Upper lobe of right lung (tissue), 1 donor: ENCODE measurements at regions not wholly inside any gene's neighbourhood (a gene's known extent, or its start where the extent isn't known, plus 50 kb on each side); places are given as distances from the start of the nearest gene placed in this dataset.
A peak's percentile ranks its signal among the peaks of the same experiment; 100 is the strongest.
"Not testable (repeated sequence)": the region's sequence is repeated elsewhere in the genome, so short reads cannot be mapped to it uniquely, and the experiment has no call there.

Experiments
- ATAC-seq: fragments of 200-7000 bp; cut with Tn5 transposase; one replicate; pipeline ENCODE4 v1.9.1; 2020; ENCODE audit warnings: mild to moderate bottlenecking, moderate library complexity
- DNase-seq: peaks from one replicate; pipeline ENCODE4 v3.0.0-alpha.2; 2020
- H3K27ac ChIP-seq: fragments of 200-600 bp; one replicate; pipeline ENCODE4 v1.8.0; 2022
- H3K27me3 ChIP-seq: fragments of 200-600 bp; one replicate; pipeline ENCODE4 v1.8.0; 2022; ENCODE audit warnings: mild to moderate bottlenecking
- H3K36me3 ChIP-seq: fragments of 200-600 bp; one replicate; pipeline ENCODE4 v1.8.0; 2022
- H3K4me1 ChIP-seq: fragments of 200-600 bp; one replicate; pipeline ENCODE4 v1.8.0; 2022
- H3K4me3 ChIP-seq: fragments of 200-600 bp; one replicate; pipeline ENCODE4 v1.8.0; 2022; ENCODE audit warnings: mild to moderate bottlenecking
- H3K9me3 ChIP-seq: fragments of 200-600 bp; one replicate; pipeline ENCODE4 v1.8.0; 2022
- intact Hi-C: fragments of 100-400 bp; cut with DNase I; formaldehyde crosslinking; loops from one replicate; pipeline ENCODE4 v1.11.0; 2022
- TF ChIP-seq, protein P1 (sequence below): fragments of 200-600 bp; IDR thresholded peaks from one replicate; pipeline ENCODE4 v1.8.0; 2022; ENCODE audit warnings: antibody characterized with exemption
- donor health status: DM: no; HTN: yes; CAD: no; lungs with severe emphysema.

DNA sequence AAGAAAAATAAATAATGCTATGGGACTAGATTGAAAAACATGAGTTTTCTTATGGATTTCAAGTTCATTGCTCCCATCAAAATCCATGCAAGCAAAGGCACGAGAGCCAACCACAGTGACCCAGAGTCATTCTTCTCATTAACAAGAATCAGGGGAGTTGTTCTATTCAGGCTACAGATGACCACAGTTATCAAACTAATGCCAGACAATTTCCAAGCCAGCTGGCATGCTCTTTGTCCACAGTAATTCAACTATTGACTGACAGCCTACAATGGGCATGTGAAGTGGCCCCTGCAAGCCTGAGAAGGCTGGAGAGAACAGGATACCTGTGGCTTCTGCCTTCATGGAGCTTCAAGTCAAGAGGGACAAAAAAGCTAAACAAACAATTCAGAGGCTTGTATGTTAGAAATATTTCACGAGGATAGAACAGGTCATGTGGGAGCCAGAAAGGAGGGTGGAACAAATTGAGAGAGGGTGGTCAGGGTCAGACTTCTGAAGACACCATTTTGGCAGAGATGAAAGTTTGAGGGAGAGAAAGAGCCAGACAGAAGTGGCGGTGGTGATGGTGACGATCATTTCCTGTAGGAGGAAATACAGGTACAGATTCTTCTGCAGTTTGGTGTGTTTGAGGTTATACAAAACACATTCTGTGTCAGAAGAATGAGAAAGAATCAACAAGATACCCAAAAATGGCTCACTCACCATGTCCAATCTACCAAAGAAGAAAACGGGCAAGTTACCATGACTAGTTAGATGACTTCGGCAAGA, 732.4 kb downstream of the RNF144A start:
- H3K36me3 ChIP-seq = no peaks in the 10 kb centered on the region
- no peaks in the 10 kb centered on the region for H3K4me1 ChIP-seq
- H3K4me3 ChIP-seq = no peak overlapping the region
- intact Hi-C loops = no loop called here
- no peaks in the 10 kb centered on the region for H3K27me3 ChIP-seq
- ATAC-seq = no peak
- no peak overlapping the region for H3K27ac ChIP-seq
- no peak for DNase-seq
- H3K9me3 ChIP-seq = no peaks in the 10 kb centered on the region
- TF ChIP-seq, protein P1, sequence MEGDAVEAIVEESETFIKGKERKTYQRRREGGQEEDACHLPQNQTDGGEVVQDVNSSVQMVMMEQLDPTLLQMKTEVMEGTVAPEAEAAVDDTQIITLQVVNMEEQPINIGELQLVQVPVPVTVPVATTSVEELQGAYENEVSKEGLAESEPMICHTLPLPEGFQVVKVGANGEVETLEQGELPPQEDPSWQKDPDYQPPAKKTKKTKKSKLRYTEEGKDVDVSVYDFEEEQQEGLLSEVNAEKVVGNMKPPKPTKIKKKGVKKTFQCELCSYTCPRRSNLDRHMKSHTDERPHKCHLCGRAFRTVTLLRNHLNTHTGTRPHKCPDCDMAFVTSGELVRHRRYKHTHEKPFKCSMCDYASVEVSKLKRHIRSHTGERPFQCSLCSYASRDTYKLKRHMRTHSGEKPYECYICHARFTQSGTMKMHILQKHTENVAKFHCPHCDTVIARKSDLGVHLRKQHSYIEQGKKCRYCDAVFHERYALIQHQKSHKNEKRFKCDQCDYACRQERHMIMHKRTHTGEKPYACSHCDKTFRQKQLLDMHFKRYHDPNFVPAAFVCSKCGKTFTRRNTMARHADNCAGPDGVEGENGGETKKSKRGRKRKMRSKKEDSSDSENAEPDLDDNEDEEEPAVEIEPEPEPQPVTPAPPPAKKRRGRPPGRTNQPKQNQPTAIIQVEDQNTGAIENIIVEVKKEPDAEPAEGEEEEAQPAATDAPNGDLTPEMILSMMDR = no peak

DNA sequence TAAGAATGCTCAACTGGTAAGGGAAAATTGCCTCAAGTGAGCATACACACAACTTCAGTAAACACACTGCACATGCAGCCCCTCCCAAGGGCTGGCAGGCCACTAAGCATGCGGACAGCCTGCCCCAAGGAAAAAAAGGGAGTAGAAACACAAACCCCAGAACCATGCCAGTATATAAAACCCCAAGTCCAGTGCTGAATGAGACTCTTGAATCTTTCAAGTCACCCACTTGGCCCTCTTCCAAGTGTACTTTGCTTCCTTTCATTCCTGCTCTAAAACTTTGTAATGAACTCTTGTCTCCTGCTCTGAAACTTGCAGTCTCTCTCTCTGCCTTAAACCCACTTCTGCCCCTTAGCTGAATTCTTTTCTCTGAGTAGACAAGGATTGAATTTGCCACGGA, 736.4 kb downstream of the RNF144A start:
- no peaks in the 10 kb centered on the region for H3K9me3 ChIP-seq
- no peaks in the 10 kb centered on the region for H3K36me3 ChIP-seq
- H3K4me1 ChIP-seq = no peaks in the 10 kb centered on the region
- no peak overlapping the region for H3K4me3 ChIP-seq
- H3K27ac ChIP-seq = no peak overlapping the region
- TF ChIP-seq, protein P1 = no peak
- DNase-seq (no peak), ATAC-seq (no peak)
- intact Hi-C loops = no loop called here
- H3K27me3 ChIP-seq = no peaks in the 10 kb centered on the region

DNA sequence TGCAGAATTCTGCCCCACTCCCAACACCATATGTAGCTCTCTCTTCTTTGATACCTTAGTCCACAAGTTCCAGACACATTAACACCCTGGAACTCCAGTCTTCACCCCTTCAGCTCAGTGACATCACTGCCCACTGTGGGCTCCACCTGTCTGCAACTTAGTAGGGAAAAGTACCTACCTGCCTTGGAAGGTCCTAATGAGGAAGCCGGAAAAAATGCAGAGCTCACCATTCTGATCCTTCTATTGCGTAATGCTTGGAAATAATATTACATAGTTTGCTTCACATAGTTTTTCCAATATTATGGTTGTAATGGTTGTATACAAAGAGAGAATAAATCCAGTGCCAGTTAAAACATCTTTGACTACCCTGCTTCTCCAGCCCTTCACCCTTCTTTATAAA, 738.4 kb downstream of the RNF144A start:
- Histone ChIP-seq H3K36me3 (no peaks in the 10 kb centered on the region), H3K4me3 (no peak overlapping the region), H3K4me1 (no peaks in the 10 kb centered on the region), H3K27ac (no peak overlapping the region), H3K9me3 (no peaks in the 10 kb centered on the region), H3K27me3 (no peaks in the 10 kb centered on the region)
- DNase-seq = no peak
- TF ChIP-seq, protein P1 = no peak
- intact Hi-C loops = no loop called here
- no peak for ATAC-seq

DNA sequence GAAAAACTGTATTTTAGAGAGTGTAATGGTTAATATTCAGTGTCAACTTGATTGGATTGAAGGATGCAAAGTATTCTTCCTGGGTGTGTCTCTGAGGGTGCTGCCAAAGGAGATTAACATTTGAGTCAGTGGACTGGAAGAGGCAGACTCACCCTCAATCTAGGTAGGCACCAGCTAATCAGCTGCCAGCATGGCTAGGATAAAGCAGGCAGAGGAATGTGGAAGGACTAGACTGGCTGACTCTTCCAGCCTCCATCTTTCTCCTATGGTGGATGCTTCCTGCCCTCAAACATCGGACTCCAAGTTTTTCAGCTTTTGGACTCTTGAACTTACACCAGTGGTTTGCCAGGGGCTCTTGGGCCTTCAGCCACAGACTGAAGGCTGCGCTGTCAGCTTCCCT, 740.3 kb downstream of the RNF144A start:
- ATAC-seq, H3K4me3 ChIP-seq, H3K36me3 ChIP-seq, intact Hi-C loops, H3K4me1 ChIP-seq, H3K27me3 ChIP-seq, H3K27ac ChIP-seq, H3K9me3 ChIP-seq, DNase-seq: not testable (repeated sequence)

DNA sequence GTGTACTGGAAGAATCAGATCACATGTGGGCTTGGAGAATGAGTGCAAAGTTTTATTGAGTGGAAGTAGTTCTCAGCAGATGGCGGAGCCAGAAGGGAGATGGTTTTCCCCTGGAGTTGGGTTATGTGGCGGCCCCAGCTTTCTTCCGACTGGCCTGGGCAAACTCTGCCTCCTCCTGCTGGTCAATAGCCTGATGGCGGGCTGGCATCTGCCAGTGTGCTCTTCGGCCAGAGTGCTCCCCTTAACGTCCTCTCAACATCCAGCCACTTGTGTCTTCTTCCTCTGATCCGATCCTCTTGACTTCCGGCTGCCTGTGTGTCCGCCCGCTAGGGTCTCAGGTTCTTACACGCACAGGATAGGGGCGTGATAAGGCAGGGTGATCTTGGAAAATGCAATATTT, 741.3 kb downstream of the RNF144A start:
- no peaks in the 10 kb centered on the region for H3K4me1 ChIP-seq
- H3K9me3 ChIP-seq = no peaks in the 10 kb centered on the region
- intact Hi-C loops = no loop called here
- TF ChIP-seq, protein P1 = no peak
- DNase-seq (no peak), ATAC-seq (no peak)
- H3K27ac ChIP-seq = no peak overlapping the region
- H3K4me3 ChIP-seq = no peak overlapping the region
- H3K36me3 ChIP-seq = no peaks in the 10 kb centered on the region
- H3K27me3 ChIP-seq = no peaks in the 10 kb centered on the region

DNA sequence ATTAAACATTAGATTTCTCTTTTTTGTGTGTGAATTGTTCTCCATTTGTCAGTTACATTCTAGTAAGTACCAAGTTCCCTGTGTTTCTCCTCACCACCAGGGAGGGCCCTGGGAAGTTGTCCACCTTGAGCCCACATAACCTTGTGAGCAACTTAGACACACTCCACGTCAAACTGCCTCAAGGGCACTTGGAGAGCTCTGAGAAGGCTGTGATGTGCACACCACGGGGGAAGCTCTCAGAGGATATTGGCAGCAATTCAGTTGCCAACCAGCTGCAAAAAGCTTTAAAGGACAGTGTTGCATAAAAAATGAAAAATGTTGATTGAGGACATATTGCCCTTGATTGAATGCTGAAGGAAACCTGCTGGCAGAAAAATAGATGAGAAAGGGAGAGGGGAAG, 743.6 kb downstream of the RNF144A start:
- H3K4me1 ChIP-seq = no peaks in the 10 kb centered on the region
- ATAC-seq = peak; percentile 35
- H3K27me3 ChIP-seq = no peaks in the 10 kb centered on the region
- no peaks in the 10 kb centered on the region for H3K9me3 ChIP-seq
- no peak for DNase-seq
- TF ChIP-seq, protein P1 = no peak
- intact Hi-C loops = no loop called here
- H3K36me3 ChIP-seq = no peaks in the 10 kb centered on the region
- H3K4me3 ChIP-seq = no peak overlapping the region
- no peak overlapping the region for H3K27ac ChIP-seq
